AG09309 (cell line): ENCODE measurements at regions not wholly inside any gene's neighbourhood (a gene's known extent, or its start where the extent isn't known, plus 50 kb on each side); places are given as distances from the start of the nearest gene placed in this dataset.

ENCODE experiments used
- DNase-seq: peaks from one replicate; pipeline ENCODE4 v3.0.0-alpha.2; 2010; ENCODE audit warnings: low read depth
- H3K4me3 ChIP-seq: 2 replicates; pipeline ENCODE4 v1.5.1; 2011; ENCODE audit warnings: mild to moderate bottlenecking, low read depth, low read length, moderate library complexity; ENCODE audit not compliant: control insufficient read depth
- CTCF ChIP-seq: IDR thresholded peaks from 2 replicates; pipeline ENCODE4 v1.5.1; 2011; ENCODE audit warnings: mild to moderate bottlenecking, low read depth, low read length, inconsistent platforms; ENCODE audit not compliant: insufficient read depth, control insufficient read depth; ENCODE audit errors: missing control alignments

- no peak for TF ChIP-seq CTCF
- H3K4me3 ChIP-seq: no peak overlapping the region
- no peak for DNase-seq
These were observed 78.9 kb downstream of the NCOR2 start for GRCh38 chr12:124488520-124488919.

- no peak for TF ChIP-seq CTCF
- DNase-seq: no peak
- no peak overlapping the region for H3K4me3 ChIP-seq
These were observed 79.6 kb downstream of the NCOR2 start for GRCh38 chr12:124487834-124488165.

GRCh38 chr12:124487066-124487833 lies 80.2 kb downstream of the NCOR2 start:
- no peak for DNase-seq
- no peak for TF ChIP-seq CTCF
- H3K4me3 ChIP-seq: no peak overlapping the region

GRCh38 chr12:124486346-124486963 lies 81.0 kb downstream of the NCOR2 start:
- TF ChIP-seq CTCF: no peak
- no peak overlapping the region for H3K4me3 ChIP-seq
- DNase-seq: no peak

- H3K4me3 ChIP-seq: no peak overlapping the region
- no peak for DNase-seq
- no peak for TF ChIP-seq CTCF
These were observed 82.0 kb downstream of the NCOR2 start for GRCh38 chr12:124485371-124485770.

GRCh38 chr12:124484526-124484953 lies 82.9 kb downstream of the NCOR2 start:
- no peak overlapping the region for H3K4me3 ChIP-seq
- no peak for TF ChIP-seq CTCF
- no peak for DNase-seq
